Anterior cingulate cortex (tissue), 58 donors: ENCODE measurements at regions not wholly inside any gene's neighbourhood (a gene's known extent, or its start where the extent isn't known, plus 50 kb on each side); places are given as distances from the start of the nearest gene placed in this dataset.
"Not testable (repeated sequence)": the region's sequence is repeated elsewhere in the genome, so short reads cannot be mapped to it uniquely, and the experiment has no call there.

Experiments
- DNase-seq, 58 donors: peaks; one replicate each; lab custom pipeline; 2025; lab: John Stamatoyannopoulos, UW

DNA sequence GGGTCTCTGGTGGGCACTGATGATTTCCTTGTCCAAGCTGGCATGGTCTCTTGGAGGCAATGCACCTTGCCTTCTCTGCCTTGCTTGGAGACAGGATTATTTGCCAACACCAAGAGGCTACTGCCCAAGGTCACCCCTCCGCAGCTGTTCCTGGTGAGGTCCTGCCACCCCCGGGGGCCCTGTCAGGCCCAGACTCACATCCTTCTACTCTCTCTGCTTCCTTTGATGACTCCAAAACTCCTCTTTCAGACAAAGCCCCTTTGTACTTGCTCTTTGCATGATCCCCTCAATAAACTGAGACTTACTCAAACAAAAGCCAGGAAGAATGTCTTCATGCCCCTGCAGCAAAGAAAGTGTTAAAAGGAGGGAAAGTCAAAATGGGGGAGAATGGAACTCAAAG, 137.7 kb downstream of the MEX3B start:
- DNase-seq: no peak

DNA sequence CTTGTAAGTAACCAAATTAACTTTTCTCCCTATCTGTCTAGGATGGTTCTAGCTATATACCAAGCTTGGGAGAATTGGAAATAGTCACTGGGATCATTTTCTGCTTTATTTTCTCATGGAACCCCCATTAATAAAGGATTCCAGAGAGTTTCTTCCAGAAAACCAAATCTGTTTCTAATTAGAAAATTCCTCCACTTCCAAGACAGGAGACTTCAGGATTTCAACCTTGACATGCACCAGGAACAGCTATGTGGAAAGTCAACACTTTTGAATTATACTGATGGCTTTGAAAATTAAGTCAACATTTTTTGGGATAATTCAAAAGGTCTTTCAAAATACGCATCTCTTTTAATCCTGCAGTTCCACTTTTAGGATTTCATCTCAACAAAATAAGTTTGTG, 138.3 kb downstream of the MEX3B start:
- no peak for DNase-seq

DNA sequence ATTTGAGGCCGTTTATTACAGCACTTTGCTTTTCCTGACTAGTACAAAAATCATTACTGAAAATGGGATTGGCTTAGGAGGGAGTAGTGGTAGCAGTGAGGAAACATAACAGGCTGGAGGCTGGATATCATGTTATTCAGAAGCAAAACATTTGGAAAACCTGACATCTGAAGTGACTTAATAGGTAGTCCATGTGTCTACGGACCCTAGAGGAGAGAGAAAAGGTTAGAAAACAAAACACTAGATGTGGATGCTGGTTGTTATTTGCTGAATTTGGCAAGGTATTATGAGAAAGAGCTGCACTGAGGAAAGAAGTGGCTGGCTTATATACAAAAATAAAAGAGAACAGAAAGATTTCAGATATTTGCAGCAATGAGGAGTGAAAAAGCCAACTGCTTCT, 139.9 kb downstream of the MEX3B start:
- DNase-seq: no peak

DNA sequence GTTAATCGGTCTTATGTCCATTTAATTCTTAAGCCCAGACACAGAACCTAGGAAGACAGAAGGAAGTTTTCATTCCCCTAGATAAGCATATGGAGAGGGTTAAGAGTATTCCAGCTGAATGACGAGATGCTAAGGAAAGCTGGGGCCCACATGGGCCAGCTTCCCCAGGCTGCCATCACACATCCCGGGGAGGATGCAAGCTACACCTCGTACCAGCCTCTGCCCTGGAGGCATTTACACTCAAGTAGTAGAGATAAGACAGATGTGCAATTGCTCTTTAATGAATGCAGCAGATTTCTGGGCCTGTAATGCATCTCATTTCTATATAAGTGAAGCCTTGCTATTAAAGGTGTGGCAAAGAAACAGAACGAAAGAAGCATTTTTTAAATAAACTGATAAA, 144.5 kb downstream of the MEX3B start:
- DNase-seq: no peak

DNA sequence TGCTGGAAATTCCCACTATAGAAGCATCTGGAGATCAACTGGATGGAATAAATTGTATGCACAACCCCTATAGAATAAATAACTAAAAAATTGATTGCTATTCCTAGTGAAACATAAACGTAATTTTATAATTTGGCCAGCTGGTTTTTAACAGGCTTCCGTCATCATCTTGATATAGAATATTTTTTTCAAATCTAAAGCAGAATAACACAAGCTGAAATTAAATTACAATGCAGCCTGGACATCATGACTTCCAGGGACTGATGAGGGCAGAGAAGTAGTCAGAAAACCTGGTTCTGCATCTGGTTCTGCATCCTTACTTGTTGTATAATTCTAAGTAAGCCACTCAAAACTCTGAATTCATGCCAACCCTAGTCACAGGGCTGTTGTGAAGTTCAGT, 146.1 kb downstream of the MEX3B start:
- DNase-seq: no peak

DNA sequence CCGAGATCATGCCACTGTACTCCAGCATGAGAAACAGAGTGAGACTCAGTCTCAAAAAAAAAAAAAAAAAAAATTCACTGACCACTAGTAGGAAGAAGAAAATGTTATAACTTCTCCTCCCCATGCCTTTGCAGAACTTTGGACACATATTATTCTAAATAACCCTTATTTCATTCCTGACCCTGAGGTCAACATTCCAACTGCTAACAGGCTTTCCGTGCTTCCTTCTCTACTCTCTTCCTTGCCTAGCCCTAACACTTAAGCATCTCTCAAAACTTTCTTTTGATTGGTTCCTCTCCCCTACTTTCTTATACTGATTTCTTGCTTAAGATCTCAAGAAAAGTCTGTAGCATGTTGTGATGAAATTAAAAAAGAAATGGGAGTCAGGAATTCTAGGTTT, 146.8 kb downstream of the MEX3B start:
- DNase-seq: no peak

DNA sequence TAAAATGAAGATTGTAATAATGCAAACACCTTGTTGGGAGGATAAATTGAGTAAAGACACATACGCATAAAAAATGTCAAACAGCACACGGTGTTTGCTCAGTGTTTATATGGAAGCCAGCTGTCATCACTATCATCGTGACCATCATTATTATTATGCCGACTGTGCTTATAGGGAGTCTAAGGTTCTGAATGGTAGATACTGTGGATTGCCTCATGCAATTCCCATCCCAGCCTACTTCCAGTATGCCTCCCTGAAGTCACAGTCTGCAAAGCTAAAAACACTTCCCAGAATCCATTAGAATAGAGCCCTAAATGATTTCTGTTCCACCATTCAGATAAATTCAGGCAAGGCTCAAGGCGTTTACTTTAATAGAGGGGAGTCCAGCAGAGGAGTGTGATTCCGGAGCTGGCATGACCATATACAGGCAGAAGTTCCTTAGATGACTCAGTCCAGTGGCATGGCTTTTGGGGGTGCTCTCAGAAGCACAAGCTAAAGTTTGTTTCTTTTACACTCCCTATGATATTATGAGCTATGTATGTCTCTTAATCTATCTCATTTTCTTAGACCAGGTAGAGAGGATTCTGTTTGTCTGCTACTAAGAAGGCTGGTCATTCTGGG, 148.7 kb downstream of the MEX3B start:
- DNase-seq: no peak

DNA sequence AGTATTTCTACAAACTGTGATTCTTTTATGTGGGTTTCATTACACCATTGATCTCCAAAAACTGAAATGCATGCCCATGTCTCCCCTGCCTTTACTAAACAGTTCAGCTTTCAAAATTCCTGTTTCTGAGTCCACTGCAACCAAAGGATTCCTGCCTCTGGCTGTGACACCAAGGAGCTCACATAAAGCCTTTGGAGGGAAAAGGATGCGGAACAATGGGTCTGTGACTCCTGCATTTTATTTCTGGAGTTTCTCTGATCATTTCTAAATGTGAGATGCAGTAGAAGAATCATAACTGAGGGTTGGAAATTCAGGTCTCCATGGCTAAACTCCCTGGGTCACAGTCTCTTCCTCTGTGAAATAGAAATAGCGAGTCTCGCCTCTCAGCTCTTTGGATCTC, 149.5 kb downstream of the MEX3B start:
- no peak for DNase-seq

DNA sequence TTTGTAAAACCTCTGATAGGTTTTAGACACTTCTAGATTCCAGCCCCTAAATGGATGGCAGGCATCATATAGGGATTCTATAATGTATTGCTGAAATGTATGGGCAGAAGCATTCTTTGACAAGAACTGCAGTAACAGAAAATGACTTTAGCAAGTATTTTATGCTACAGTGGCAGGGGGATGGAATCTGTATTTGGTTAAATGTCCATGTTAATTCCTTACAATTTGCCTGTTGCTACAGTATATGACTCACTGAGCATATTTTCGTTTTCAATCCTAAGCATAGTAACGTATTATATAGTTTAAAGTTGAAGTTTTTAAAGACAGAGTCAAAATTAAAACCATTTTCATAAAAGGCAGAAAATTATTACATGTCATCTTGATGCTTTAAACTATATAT, 150.1 kb downstream of the MEX3B start:
- DNase-seq: no peak

DNA sequence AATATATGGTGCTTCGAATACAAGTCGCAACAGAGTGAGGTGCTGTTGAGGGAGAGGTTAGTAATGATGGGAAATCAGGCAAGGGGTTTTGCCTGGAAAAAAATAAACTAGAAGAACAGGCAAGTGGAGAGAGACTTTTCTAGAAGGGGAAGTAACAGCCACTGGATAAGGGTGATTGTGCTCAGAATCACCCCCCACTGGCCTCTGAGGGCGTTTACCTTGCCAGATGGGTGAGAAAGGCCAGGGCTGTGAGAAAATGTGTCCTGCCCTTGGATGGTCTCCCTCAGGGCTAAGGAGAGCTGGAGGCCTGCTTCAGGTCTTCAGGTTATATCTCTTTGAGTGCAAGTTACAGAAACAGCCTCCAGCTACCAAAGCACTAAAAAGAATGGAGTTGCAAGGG, 151.8 kb downstream of the MEX3B start:
- no peak for DNase-seq

DNA sequence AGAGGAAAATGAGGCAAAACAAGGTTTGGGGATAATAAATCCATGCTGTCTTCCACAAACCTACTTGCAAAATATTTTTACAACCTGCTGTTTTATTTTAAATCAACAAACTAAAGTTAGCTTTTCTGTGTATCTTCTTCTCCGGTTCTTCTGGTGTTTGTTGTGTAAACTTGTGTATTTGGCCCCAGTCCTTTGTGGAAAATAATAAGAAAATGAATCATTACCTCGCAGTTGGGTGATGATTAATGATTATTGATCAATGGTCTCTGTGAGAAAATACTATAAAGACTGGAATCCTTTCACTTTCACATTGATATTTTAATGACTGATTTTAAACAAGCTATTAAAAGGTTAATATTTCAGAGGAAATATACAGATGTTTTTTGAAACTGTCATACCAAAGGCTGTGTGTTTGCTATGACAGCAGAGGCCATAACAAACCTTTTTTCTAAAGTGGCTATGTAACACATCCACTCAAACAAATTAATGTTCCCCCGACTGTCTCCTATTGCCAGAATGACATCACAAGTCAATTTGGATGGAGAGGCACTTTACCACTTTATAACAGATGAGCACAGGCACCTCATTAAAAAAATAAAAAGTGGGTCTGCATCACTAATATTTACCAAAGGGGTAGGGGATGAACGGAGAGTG, 152.5 kb downstream of the MEX3B start:
- DNase-seq: no peak

DNA sequence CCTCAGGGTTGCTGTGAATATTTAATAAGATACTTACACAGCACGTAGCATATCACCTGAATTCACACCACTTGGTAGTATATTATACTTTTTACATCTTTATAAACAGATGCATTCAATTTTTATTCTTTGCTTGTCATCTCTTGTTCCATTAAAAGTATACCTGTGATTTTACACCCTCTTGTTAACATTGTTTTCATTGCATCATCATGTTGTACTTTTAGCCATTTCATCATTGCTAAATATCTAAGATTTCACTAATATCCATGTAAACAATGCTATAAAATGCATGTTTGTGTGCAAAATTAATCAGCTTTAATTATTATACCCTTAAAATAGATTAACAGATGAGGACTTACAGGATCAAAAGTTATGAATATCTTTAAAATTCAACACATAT, 155.3 kb downstream of the MEX3B start:
- DNase-seq: no peak

DNA sequence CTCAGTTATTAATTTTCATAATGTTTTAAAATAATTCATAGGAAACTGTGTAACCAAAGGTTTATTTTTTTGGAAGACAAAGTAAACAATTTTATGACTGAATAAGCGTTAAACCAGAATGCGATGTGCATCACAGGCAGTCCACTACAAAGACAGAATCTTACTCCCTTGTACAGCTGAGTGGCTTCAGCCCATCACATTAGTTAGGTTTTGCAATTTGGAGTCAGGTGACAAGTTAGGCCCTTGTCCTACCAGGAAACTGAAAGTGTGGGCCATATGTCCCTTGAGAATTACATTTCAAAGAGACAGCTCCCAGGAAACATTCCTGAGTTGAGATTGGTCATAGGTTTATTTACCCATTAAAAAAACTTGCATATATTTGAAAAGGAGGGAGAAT, 156.3 kb downstream of the MEX3B start:
- no peak for DNase-seq

DNA sequence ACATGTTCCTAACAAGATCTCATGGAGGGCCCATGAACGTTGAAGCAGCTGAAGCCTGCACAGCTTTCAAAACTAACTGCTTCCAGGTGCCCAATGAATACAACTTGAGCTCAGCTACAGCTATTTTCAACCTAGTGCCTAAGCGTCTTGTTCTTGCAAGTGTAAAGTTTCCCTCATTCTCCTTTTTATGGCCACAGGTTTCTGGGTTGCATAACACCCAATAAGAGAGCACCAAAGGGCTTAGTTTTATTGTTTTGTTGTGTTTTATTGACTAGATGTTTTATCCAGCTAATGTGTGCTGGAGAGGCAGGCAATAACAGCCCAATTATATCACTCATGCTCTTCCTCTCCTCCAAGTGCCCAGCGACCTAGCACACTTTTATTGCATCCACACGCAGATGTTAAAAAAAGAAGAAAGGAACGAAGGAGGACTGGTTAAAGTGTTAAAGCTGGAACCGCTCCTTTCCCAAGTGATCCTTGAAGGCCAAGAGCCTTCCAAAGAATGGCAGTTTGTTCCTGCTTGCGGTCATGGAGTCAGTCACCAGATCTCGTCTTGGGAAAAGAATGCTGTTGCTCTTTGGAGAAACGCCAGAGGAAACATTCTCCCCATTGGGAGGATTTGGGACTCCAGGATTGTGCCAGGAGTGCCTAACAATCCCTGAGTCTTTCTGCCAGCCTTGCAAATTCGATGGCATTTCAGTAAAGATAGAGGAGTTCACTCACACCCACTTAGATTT, 156.9 kb downstream of the MEX3B start:
- no peak for DNase-seq

DNA sequence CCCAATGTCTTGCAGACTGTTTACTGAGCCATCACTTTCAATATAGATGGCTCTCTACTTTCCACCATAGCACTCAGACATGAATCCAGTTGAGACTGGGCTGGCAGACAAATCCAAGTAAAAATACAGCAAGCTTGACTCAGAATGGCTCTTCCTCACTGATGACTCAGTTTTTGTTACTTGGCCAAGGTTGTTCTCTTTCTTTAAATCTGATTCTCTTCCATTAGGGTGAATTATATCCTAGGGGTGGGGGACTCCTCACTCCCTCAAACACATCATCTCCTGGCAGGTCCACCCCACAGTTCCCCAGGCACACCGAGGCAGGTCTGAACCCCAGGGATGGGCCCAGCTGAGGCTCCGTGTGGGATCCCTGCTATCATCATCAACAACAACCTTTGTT, 157.9 kb downstream of the MEX3B start:
- peak in 1 of 58 donors; percentile 0 for DNase-seq

DNA sequence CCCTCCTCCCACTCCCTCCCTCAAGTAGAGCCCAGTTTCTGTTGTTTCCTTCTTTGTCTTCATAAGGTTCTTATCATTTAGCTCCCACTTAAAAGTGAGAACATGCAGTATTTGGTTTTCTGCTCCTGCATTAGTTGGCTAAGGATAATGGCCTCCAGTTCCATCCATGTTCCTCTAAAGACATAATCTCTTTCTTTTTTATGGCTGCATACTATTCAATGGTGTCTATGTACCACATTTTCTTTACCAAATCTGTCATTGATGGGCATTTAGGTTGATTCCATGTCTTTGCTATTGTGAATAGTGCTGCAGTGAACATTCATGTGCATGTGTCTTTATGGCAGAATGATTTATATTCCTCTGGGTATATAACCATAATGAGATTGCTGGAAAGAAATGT, 158.6 kb downstream of the MEX3B start:
- not testable (repeated sequence) for DNase-seq

DNA sequence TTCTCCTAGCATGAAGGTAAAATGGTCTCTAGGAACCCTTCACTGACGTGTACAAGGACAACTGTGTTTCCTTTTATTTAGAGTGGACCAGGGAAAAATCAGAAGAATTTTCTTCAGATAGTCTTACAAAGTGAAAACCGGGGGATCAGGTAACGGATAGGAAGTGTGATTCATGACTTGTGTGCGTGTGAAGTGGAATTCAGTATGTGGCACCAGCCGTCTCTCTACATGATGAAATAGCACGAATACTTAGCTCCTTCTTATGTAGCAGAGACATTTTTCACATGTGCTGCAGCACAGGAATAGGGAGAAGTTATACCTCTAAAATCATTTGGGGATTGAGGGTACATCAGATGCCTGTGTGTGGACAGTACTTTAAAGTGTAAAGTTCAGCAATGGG, 159.2 kb downstream of the MEX3B start:
- DNase-seq: no peak

DNA sequence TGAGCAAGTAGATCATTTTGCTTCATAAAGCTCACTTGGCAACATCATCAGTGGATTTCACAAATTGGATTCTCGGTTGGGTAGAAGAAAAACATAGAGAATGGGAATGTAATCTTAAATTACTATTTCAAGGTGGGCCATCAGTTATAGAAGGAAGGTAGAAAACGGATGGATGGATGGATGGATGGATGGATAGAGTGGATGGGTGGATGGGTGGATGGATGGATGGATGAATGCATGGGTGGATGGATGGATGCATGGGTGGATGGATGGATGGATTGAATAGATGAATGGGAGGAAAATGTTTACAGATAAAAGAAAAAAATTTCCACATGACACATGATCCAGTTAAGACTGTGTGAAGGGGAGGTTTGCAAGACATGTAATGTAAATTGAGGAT, 159.7 kb downstream of the MEX3B start:
- DNase-seq: no peak

DNA sequence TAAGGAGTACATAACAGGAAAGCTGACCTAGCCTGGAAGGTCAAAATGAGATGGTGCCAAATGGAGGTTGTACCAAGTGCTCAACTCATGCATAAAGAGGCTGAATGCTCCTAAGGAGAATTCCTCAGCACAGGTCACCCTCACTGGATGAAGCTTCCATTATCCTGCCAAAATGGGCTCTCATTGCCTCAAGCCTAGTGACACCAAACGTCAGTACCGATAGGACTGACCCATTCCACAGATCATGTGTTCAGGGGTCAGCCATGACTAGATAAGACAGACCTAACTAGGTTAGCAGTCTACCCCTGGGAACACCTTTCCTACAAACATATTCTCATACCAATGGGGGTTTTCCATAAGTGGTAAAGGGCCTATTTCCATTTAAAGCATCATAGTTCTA, 160.7 kb downstream of the MEX3B start:
- no peak for DNase-seq

DNA sequence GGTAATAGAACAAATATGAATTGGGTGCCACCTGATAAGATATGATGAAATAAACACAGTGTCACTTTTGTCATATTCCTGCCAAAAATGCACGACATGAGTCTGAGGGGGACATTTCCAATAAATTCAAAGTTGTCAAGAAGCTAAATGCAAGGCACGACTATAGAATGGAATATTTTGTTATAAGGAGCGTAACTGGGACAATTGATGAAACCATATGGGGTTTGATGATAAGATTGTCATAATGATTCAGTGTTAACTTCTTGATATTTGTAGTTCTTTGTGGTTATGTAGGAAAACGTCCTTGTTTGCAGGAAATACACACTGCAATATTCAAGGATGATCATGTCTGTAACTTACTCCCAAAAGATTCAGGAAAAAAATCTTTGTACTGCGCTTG, 163.3 kb downstream of the MEX3B start:
- DNase-seq: no peak

DNA sequence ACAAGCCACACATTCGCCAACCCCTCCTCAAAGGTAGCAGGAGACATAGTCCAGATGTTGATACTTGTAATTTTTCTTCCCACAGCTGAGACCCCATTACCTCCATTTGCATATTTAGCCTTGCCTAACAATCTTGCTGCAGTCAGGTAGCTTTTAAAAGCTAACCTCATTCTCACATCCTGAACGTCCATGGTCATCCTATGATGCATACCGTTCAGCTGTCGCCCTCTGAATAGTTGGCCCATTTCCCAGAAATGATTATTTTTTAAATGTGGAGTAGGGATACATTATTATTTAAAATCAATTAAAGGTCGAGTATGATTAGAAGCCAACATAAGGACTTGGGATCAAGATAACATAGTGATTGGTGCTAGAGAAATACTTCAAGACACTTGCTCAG, 165.0 kb downstream of the MEX3B start:
- no peak for DNase-seq

DNA sequence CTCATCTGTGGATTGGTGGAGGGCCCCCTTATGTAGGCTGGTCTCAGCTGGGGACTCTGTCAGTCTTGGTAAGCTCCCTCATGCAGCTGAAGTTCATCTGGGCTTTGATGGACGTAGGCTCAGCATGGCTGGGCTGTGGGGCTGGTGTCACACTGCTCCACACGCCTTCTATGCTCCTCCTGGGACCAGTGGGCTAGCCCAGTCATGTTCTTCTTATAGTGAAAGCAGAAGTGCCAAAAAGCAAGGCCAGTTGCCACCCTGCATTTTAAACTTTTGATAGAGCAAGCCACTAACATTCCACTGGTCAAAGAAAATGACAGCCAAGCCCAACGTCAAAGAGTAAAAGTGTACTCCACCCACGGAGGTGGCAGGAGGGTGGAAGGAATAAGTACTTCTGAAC, 165.5 kb downstream of the MEX3B start:
- DNase-seq: no peak
